Spleen (tissue), 7 donors: ENCODE measurements at regions not wholly inside any gene's neighbourhood (a gene's known extent, or its start where the extent isn't known, plus 50 kb on each side); places are given as distances from the start of the nearest gene placed in this dataset.

ENCODE experiments used
- microRNA-seq, 3 donors: library from miRNA; unstranded; fragments of <30 nt; microRNA quantifications; one replicate each; pipeline versions ENCODE4 to v1.1.0, GENCODE V29; 2019 to 2020
- small RNA-seq, 4 donors: library from RNA; depleted of rRNA; stranded (forward); fragments of <200 nt; gene quantifications; one replicate each; pipeline ENCODE3, GENCODE V24; 2016
- donor health status: DM: no; HTN: no; CAD: no; lungs with moderate emphysema.
- donor health status: DM: no; HTN: no; CAD: no.
- donor health status: DM: yes; HTN: yes; CAD: no.

Small RNA genes in the stretch of these regions (microRNA-seq; reads per million reads assigned to microRNA genes)
- 0 reads per million in 3 donors for gene MIR1267

Small RNA genes in the stretch of these regions (small RNA-seq; reads per million reads assigned to genes)
- gene MIR1267 (0 reads per million in 4 donors), gene SNORD31B (0.08 to 0.58 (median 0.41) reads per million in 4 donors)
